NT2/D1 (cell line): ENCODE measurements at regions not wholly inside any gene's neighbourhood (a gene's known extent, or its start where the extent isn't known, plus 50 kb on each side); places are given as distances from the start of the nearest gene placed in this dataset.

Source experiments
- DNase-seq: peaks from one replicate; pipeline ENCODE4 v3.0.0-alpha.2; 2011; ENCODE audit warnings: low read depth, low spot score
- H3K27me3 ChIP-seq: 2 replicates; pipeline ENCODE4 v1.6.0; 2011; ENCODE audit warnings: mild to moderate bottlenecking; ENCODE audit not compliant: insufficient read length, insufficient read depth
- H3K36me3 ChIP-seq: 2 replicates; pipeline ENCODE4 v1.6.1; 2011; ENCODE audit warnings: mild to moderate bottlenecking, low read length, mixed read lengths; ENCODE audit not compliant: insufficient read depth, insufficient read length
- H3K4me1 ChIP-seq: 2 replicates; pipeline ENCODE4 v1.5.1; 2011; ENCODE audit not compliant: insufficient read depth, insufficient read length
- H3K4me3 ChIP-seq: 2 replicates; pipeline ENCODE4 v1.5.1; 2011; ENCODE audit warnings: low read depth; ENCODE audit not compliant: insufficient read length
- H3K9ac ChIP-seq: 2 replicates; pipeline ENCODE4 v1.6.0; 2011; ENCODE audit warnings: low read depth; ENCODE audit not compliant: insufficient read length
- H3K9me3 ChIP-seq: 2 replicates; pipeline ENCODE4 v1.5.1; 2011; ENCODE audit warnings: mild to moderate bottlenecking, low read length; ENCODE audit not compliant: insufficient read depth
- SUZ12 ChIP-seq: IDR thresholded peaks from 2 replicates; pipeline ENCODE4 v1.6.1; 2011; ENCODE audit not compliant: insufficient read length, insufficient read depth; ENCODE audit errors: extremely low read depth
- YY1 ChIP-seq: IDR thresholded peaks from 2 replicates; pipeline ENCODE4 v1.6.1; 2011; ENCODE audit not compliant: insufficient read length, insufficient read depth
- ZNF274 ChIP-seq: IDR thresholded peaks from 2 replicates; pipeline ENCODE4 v1.6.1; 2011; ENCODE audit warnings: mild to moderate bottlenecking, low read depth, low read length

GRCh38 chr3:43995547-43996378, 245.9 kb upstream of the TOPAZ1 start:
- DNase-seq: peak; percentile 8
- H3K4me1 ChIP-seq: peaks cover 13% of the 10 kb centered on the region
- H3K9ac ChIP-seq: peak overlapping the region; percentile 77
- H3K9me3 ChIP-seq: no peaks in the 10 kb centered on the region; the same call in 1 of the 2 replicates
- H3K27me3 ChIP-seq: peaks cover 90% of the 10 kb centered on the region
- TF ChIP-seq YY1 (no peak), ZNF274 (no peak), SUZ12 (no peak)
- H3K36me3 ChIP-seq: no peaks in the 10 kb centered on the region
- H3K4me3 ChIP-seq: peak overlapping the region; percentile 61

- peak; percentile 68 for TF ChIP-seq SUZ12
- no peak for TF ChIP-seq ZNF274
- TF ChIP-seq YY1: no peak
- Histone ChIP-seq H3K4me1 (peaks cover 13% of the 10 kb centered on the region), H3K27me3 (peaks cover 85% of the 10 kb centered on the region), H3K9me3 (no peaks in the 10 kb centered on the region; the same call in 1 of the 2 replicates), H3K9ac (peak overlapping the region; percentile 77), H3K4me3 (peak overlapping the region; percentile 61), H3K36me3 (no peaks in the 10 kb centered on the region)
- DNase-seq: peak; percentile 18
Observed at GRCh38 chr3:43996379-43997301, 245.0 kb upstream of the TOPAZ1 start.

GRCh38 chr3:43997316-43997715, 244.4 kb upstream of the TOPAZ1 start:
- DNase-seq: no peak
- Histone ChIP-seq H3K4me1 (peaks cover 13% of the 10 kb centered on the region), H3K36me3 (no peaks in the 10 kb centered on the region), H3K9me3 (no peaks in the 10 kb centered on the region; the same call in 1 of the 2 replicates), H3K27me3 (peaks cover 78% of the 10 kb centered on the region), H3K9ac (peak overlapping the region; percentile 77), H3K4me3 (peak overlapping the region; percentile 88)
- no peak for TF ChIP-seq YY1
- no peak for TF ChIP-seq SUZ12
- no peak for TF ChIP-seq ZNF274

GRCh38 chr3:43997788-43998369, 243.8 kb upstream of the TOPAZ1 start:
- Histone ChIP-seq H3K9ac (peak overlapping the region; percentile 82), H3K4me3 (peak overlapping the region; percentile 88), H3K36me3 (no peaks in the 10 kb centered on the region), H3K27me3 (peaks cover 75% of the 10 kb centered on the region), H3K9me3 (no peaks in the 10 kb centered on the region; the same call in 1 of the 2 replicates), H3K4me1 (peaks cover 13% of the 10 kb centered on the region)
- no peak for DNase-seq
- TF ChIP-seq YY1 (no peak), ZNF274 (no peak), SUZ12 (peak; percentile 67)

- Histone ChIP-seq H3K36me3 (no peaks in the 10 kb centered on the region), H3K9ac (peak overlapping the region; percentile 82), H3K27me3 (peaks cover 70% of the 10 kb centered on the region), H3K4me3 (peak overlapping the region; percentile 88), H3K9me3 (no peaks in the 10 kb centered on the region; the same call in 1 of the 2 replicates), H3K4me1 (peaks cover 13% of the 10 kb centered on the region)
- no peak for DNase-seq
- TF ChIP-seq SUZ12: peak; percentile 34
- no peak for TF ChIP-seq YY1
Observed at GRCh38 chr3:43998370-43998835, 243.3 kb upstream of the TOPAZ1 start.

GRCh38 chr3:43998836-43999727, 242.6 kb upstream of the TOPAZ1 start:
- Histone ChIP-seq H3K36me3 (peaks cover 5% of the 10 kb centered on the region), H3K4me1 (peaks cover 13% of the 10 kb centered on the region), H3K9me3 (no peaks in the 10 kb centered on the region; the same call in 1 of the 2 replicates), H3K4me3 (peak overlapping the region; percentile 88), H3K27me3 (peaks cover 63% of the 10 kb centered on the region), H3K9ac (peak overlapping the region; percentile 85)
- TF ChIP-seq SUZ12: no peak
- no peak for TF ChIP-seq YY1
- no peak for TF ChIP-seq ZNF274
- DNase-seq: no peak
